ENCODE measurements at regions not wholly inside any gene's neighbourhood (a gene's known extent, or its start where the extent isn't known, plus 50 kb on each side); places are given as distances from the start of the nearest gene placed in this dataset.

- no peak overlapping the region for H2BK5ac ChIP-seq (ENCODE audit: insufficient read length, low read length)
- Mint-ChIP-seq H3K4me3 (no peak overlapping the region), H3K9me3 (no peaks in the 10 kb centered on the region), H3K27ac (no peak overlapping the region), H3K4me1 (peaks cover 9 to 11% of the 10 kb centered on the region in 2 experiments), H3K27me3 (ENCODE audit: low read depth) (no peaks in the 10 kb centered on the region), H3K36me3 (ENCODE audit: insufficient read depth in 1 of 3, low read depth in 3 of 3) (no peaks in the 10 kb centered on the region)
- H4K5ac ChIP-seq (ENCODE audit: insufficient read length, low read depth, low read length) = no peak overlapping the region
- no peak overlapping the region for H3K4me2 ChIP-seq (ENCODE audit: insufficient read depth, insufficient read length, low read length)
- no peak overlapping the region for H4K91ac ChIP-seq (ENCODE audit: insufficient read length, low read depth, low read length)
- no peak overlapping the region for H3T11ph ChIP-seq (ENCODE audit: low read length)
- H3K9me3 ChIP-seq (ENCODE audit: control insufficient read depth, low read depth, low read length) = no peaks in the 10 kb centered on the region
- H4K20me1 ChIP-seq (ENCODE audit: control insufficient read depth, insufficient read depth, insufficient read length) = no peaks in the 10 kb centered on the region
- H3K56ac ChIP-seq (ENCODE audit: insufficient read length, low read depth, low read length) = no peak overlapping the region
- no peak overlapping the region for H2BK15ac ChIP-seq (ENCODE audit: low read depth, low read length)
- H4K8ac ChIP-seq (replicated peaks; ENCODE audit: insufficient read length, low read depth, low read length) = no peak overlapping the region
- H3K27me3 ChIP-seq (ENCODE audit: insufficient read depth, low read length) = no peaks in the 10 kb centered on the region
- DNase-seq = no peak
- H2AFZ ChIP-seq (ENCODE audit: low read length) = no peak overlapping the region
- H3K23me2 ChIP-seq (ENCODE audit: insufficient read length, low read depth, low read length, poor library complexity, severe bottlenecking) = no peaks in the 10 kb centered on the region
- no peak for TF ChIP-seq CTCF (conservative IDR thresholded peaks at IDR 0.05)
- no peak overlapping the region for H3K14ac ChIP-seq (ENCODE audit: insufficient read depth, low read length)
- H3K4me1 ChIP-seq (ENCODE audit: insufficient read depth, low read length) = no peaks in the 10 kb centered on the region
- no peak overlapping the region for H3K18ac ChIP-seq (ENCODE audit: insufficient read length, low read depth, low read length)
- H3K4ac ChIP-seq (ENCODE audit: low read depth, low read length) = no peak overlapping the region
- H3K79me1 ChIP-seq (ENCODE audit: insufficient read depth, low read depth, low read length, poor library complexity, severe bottlenecking) = no peaks in the 10 kb centered on the region
- no peaks in the 10 kb centered on the region for H3K79me2 ChIP-seq (ENCODE audit: insufficient read depth, low read length)
- no peak overlapping the region for H3K9ac ChIP-seq (ENCODE audit: extremely low read depth, insufficient read length, low read length)
- H2BK120ac ChIP-seq (ENCODE audit: low read depth, low read length, poor library complexity, severe bottlenecking) = no peak overlapping the region
- no peak overlapping the region for H2AK5ac ChIP-seq (ENCODE audit: insufficient read length, low read length)
- no peak overlapping the region for H2BK20ac ChIP-seq (ENCODE audit: low read depth, low read length, poor library complexity, severe bottlenecking)
- no peak overlapping the region for H3K23ac ChIP-seq (ENCODE audit: insufficient read length, low read depth, low read length)
- no peak overlapping the region for H2BK12ac ChIP-seq (ENCODE audit: insufficient read length, low read depth, low read length)
- H3K27ac ChIP-seq (ENCODE audit: insufficient read length, low read depth, low read length) = no peak overlapping the region
These were observed 159.9 kb downstream of the PCDH7 start for GRCh38 chr4:30879855-30880598.

Data from H9 (cell line).